ENCODE measurements at regions not wholly inside any gene's neighbourhood (a gene's known extent, or its start where the extent isn't known, plus 50 kb on each side); places are given as distances from the start of the nearest gene placed in this dataset.

GRCh38 chr12:77540097-77540496 is 290.6 kb upstream of the NAV3 start (continued):
- TF ChIP-seq, protein P1, sequence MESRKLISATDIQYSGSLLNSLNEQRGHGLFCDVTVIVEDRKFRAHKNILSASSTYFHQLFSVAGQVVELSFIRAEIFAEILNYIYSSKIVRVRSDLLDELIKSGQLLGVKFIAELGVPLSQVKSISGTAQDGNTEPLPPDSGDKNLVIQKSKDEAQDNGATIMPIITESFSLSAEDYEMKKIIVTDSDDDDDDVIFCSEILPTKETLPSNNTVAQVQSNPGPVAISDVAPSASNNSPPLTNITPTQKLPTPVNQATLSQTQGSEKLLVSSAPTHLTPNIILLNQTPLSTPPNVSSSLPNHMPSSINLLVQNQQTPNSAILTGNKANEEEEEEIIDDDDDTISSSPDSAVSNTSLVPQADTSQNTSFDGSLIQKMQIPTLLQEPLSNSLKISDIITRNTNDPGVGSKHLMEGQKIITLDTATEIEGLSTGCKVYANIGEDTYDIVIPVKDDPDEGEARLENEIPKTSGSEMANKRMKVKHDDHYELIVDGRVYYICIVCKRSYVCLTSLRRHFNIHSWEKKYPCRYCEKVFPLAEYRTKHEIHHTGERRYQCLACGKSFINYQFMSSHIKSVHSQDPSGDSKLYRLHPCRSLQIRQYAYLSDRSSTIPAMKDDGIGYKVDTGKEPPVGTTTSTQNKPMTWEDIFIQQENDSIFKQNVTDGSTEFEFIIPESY (CRISPR knock-in tag; IDR thresholded peaks at IDR 0.05): no peak
- TF ChIP-seq LCOR (CRISPR knock-in tag; IDR thresholded peaks at IDR 0.05): no peak
- TF ChIP-seq ADNP (tag; IDR thresholded peaks at IDR 0.05): no peak
- no peak for TF ChIP-seq MCM5 (IDR thresholded peaks at IDR 0.05; ENCODE audit: low read depth)
- TF ChIP-seq FOXO4 (CRISPR knock-in tag; IDR thresholded peaks at IDR 0.05): no peak
- no peak for TF ChIP-seq HSF4 (CRISPR knock-in tag; IDR thresholded peaks at IDR 0.05; ENCODE audit: borderline replicate concordance)
- no peak for TF ChIP-seq FOSL1 (tag; conservative IDR thresholded peaks at IDR 0.05)
- TF ChIP-seq POLR3A (IDR thresholded peaks at IDR 0.05; ENCODE audit: borderline replicate concordance, extremely low read depth, insufficient read depth, insufficient read length): no peak
- TF ChIP-seq HLTF (IDR thresholded peaks at IDR 0.05): no peak

GRCh38 chr12:77537663-77538062 is 293.0 kb upstream of the NAV3 start:
- no peaks in the 10 kb centered on the region for H3K9me3 ChIP-seq (replicated peaks; ENCODE audit: control insufficient read depth, insufficient read depth, low read depth, low read length)
- BruUV-seq (replicated peaks): no TSS peak
- in situ Hi-C loops (cut with MboI): no loop called here
- H4K20me1 ChIP-seq (replicated peaks; ENCODE audit: control insufficient read depth, insufficient read depth, low read length): no peaks in the 10 kb centered on the region
- intact Hi-C loops (cut with micrococcal nuclease): no loop called here
- no peaks in the 10 kb centered on the region for H3K4me1 ChIP-seq (replicated peaks in 1 of 2; ENCODE audit: control insufficient read depth in 2 of 2, insufficient read depth in 2 of 2, low read length in 2 of 2)
- H3K4me3 ChIP-seq: no peak overlapping the region
- no peaks in the 10 kb centered on the region for H3K79me2 ChIP-seq (ENCODE audit: control insufficient read depth, insufficient read depth, low read length)
- H3K9ac ChIP-seq (ENCODE audit: insufficient read depth in 1 of 2, low read depth in 2 of 2, low read length in 2 of 2): no peak overlapping the region
- H3K4me2 ChIP-seq (ENCODE audit: insufficient read depth, low read length): no peak overlapping the region
- H3K36me3 ChIP-seq (ENCODE audit: control insufficient read depth, insufficient read depth, low read length): no peaks in the 10 kb centered on the region
- FAIRE-seq (no peak), DNase-seq (ENCODE audit: extremely low read depth in 1 of 4, low spot score in 3 of 4) (no peak), ATAC-seq (no peak)
- ChIA-PET POLR2A (no interaction called here), CTCF (ENCODE audit: low intra/inter-chr PET ratio) (no interaction called here)
- H2AFZ ChIP-seq (ENCODE audit: low read depth, low read length): no peak overlapping the region
- 0% methylated on average over 1 of the region's 1 CpG for WGBS (ENCODE audit: insufficient coverage, low coverage, missing lambda C conversion rate)
- no peaks in the 10 kb centered on the region for H3K9me1 ChIP-seq (ENCODE audit: control insufficient read depth, insufficient read depth, low read length)
- H3K27ac ChIP-seq (ENCODE audit: extremely low read depth, low read depth, low read length): no peak overlapping the region
- no peaks in the 10 kb centered on the region for H3K27me3 ChIP-seq (ENCODE audit: control insufficient read depth in 2 of 2, insufficient read depth in 2 of 2, low read length in 2 of 2)
- TF ChIP-seq LCOR (CRISPR knock-in tag; IDR thresholded peaks at IDR 0.05) (no peak), TCFL5 (CRISPR knock-in tag; conservative IDR thresholded peaks at IDR 0.05) (no peak), SUPT5H (IDR thresholded peaks at IDR 0.05) (no peak), RBBP5 (IDR thresholded peaks at IDR 0.05; ENCODE audit: borderline replicate concordance, insufficient read depth, low read length, poor library complexity, severe bottlenecking) (no peak), E2F4 (CRISPR knock-in tag; IDR thresholded peaks at IDR 0.05; ENCODE audit: low read depth) (no peak), SREBF2 (CRISPR knock-in tag; IDR thresholded peaks at IDR 0.05) (no peak), ZNF511 (CRISPR knock-in tag; IDR thresholded peaks at IDR 0.05) (no peak), KHSRP (IDR thresholded peaks at IDR 0.05) (no peak), GABPB2 (CRISPR knock-in tag; conservative IDR thresholded peaks at IDR 0.05) (no peak)
- TF ChIP-seq, protein P2, sequence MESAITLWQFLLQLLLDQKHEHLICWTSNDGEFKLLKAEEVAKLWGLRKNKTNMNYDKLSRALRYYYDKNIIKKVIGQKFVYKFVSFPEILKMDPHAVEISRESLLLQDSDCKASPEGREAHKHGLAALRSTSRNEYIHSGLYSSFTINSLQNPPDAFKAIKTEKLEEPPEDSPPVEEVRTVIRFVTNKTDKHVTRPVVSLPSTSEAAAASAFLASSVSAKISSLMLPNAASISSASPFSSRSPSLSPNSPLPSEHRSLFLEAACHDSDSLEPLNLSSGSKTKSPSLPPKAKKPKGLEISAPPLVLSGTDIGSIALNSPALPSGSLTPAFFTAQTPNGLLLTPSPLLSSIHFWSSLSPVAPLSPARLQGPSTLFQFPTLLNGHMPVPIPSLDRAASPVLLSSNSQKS (CRISPR knock-in tag; IDR thresholded peaks at IDR 0.05): no peak
